H1 (cell line): ENCODE measurements at regions not wholly inside any gene's neighbourhood (a gene's known extent, or its start where the extent isn't known, plus 50 kb on each side); places are given as distances from the start of the nearest gene placed in this dataset.

Source experiments
- CTCF ChIP-seq, 3 experiments: IDR thresholded peaks; 1 replicate in 2 of 3; 2 replicates in 1 of 3; pipeline versions ENCODE4 v1.5.1 to v1.6.1; 2011; ENCODE audit warnings: low read length in 3 of 3, mild to moderate bottlenecking in 3 of 3, inconsistent platforms in 2 of 3, low read depth in 1 of 3, moderate library complexity in 1 of 3; ENCODE audit not compliant: insufficient read depth in 1 of 3; ENCODE audit errors: control extremely low read depth in 1 of 3
- EGR1 ChIP-seq: IDR thresholded peaks from 2 replicates; pipeline ENCODE4 v1.6.1; 2011; ENCODE audit warnings: low read depth, low read length, borderline replicate concordance
- GABPA ChIP-seq: IDR thresholded peaks from 2 replicates; pipeline ENCODE4 v1.6.1; 2011; ENCODE audit warnings: mild to moderate bottlenecking, low read length, moderate library complexity, borderline replicate concordance; ENCODE audit not compliant: insufficient read depth
- KDM1A ChIP-seq: fragments of 200-600, 300-600 bp; sonication (generic); IDR thresholded peaks from 2 replicates; pipeline ENCODE4 v1.7.1; 2016; ENCODE audit warnings: mild to moderate bottlenecking, low read length, borderline replicate concordance
- KDM4A ChIP-seq: IDR thresholded peaks from one replicate; pipeline ENCODE4 v1.7.1; 2012; ENCODE audit warnings: low read depth, mild to moderate bottlenecking, moderate library complexity, low read length, inconsistent platforms; ENCODE audit not compliant: severe bottlenecking
- TEAD4 ChIP-seq: IDR thresholded peaks from 2 replicates; pipeline ENCODE4 v1.6.1; 2012; ENCODE audit warnings: low read depth, low read length, inconsistent platforms, mixed read lengths

GRCh38 chr16:55003306-55003705 is 72.6 kb downstream of the IRX5 start:
- TF ChIP-seq CTCF (IDR thresholded peaks at IDR 0.05; ENCODE audit: control extremely low read depth in 1 of 3, insufficient read depth in 1 of 3, low read depth in 1 of 3, low read length in 3 of 3): no peak
- no peak for TF ChIP-seq TEAD4
- TF ChIP-seq GABPA: no peak
- no peak for TF ChIP-seq KDM4A
- TF ChIP-seq EGR1: no peak
- TF ChIP-seq KDM1A: no peak
